SK-N-MC (cell line): ENCODE measurements at regions not wholly inside any gene's neighbourhood (a gene's known extent, or its start where the extent isn't known, plus 50 kb on each side); places are given as distances from the start of the nearest gene placed in this dataset.

Experiments
- EZH2 ChIP-seq: fragments of 200-600 bp; sonication (generic); IDR thresholded peaks from one replicate; pipeline ENCODE4 v1.6.1; 2017; ENCODE audit warnings: antibody characterized with exemption
- FOXP2 ChIP-seq: optimal IDR thresholded peaks from 2 replicates; pipeline ENCODE3; 2011; ENCODE audit warnings: mild to moderate bottlenecking, moderate library complexity; ENCODE audit not compliant: insufficient read depth; ENCODE audit errors: extremely low read length, control extremely low read depth
- POLR2AphosphoS5 ChIP-seq: IDR thresholded peaks from 2 replicates; pipeline ENCODE4 v1.6.1; 2012; ENCODE audit warnings: mild to moderate bottlenecking, low read depth, low read length, borderline replicate concordance

- TF ChIP-seq EZH2 (no peak), POLR2AphosphoS5 (no peak), FOXP2 (no peak)
Measured at GRCh38 chr10:56470701-56471100, 109.6 kb upstream of the ZWINT start.
